Tibial artery (tissue), 4 donors: ENCODE measurements at regions not wholly inside any gene's neighbourhood (a gene's known extent, or its start where the extent isn't known, plus 50 kb on each side); places are given as distances from the start of the nearest gene placed in this dataset.

ENCODE experiments used
- DNase-seq, 2 donors: peaks; one replicate each; pipeline ENCODE4 v3.0.0-alpha.2; 2019
- H3K27ac ChIP-seq, 2 donors: fragments of 200-600 bp; sonication (generic) in 1 of 2; 1 replicate in 1 of 2; 2 replicates in 1 of 2; pipeline ENCODE4 v1.5.1; 2018 to 2019; ENCODE audit warnings: mild to moderate bottlenecking in 1 of 2
- H3K27me3 ChIP-seq, 2 donors: fragments of 200-600 bp; sonication (generic) in 1 of 2; one replicate each; pipeline versions ENCODE4 v1.5.1 to v1.6.0; 2016 to 2019
- H3K36me3 ChIP-seq, 3 donors: fragments of 200-600 bp; sonication (generic) in 2 of 3; one replicate each; pipeline ENCODE4 v1.5.1; 2016 to 2019; ENCODE audit warnings: mild to moderate bottlenecking in 2 of 3
- H3K4me1 ChIP-seq, 4 donors: fragments of 200-600 bp; sonication (generic) in 2 of 4; 1 replicate in 3 of 4; 2 replicates in 1 of 4; pipeline ENCODE4 v1.5.1; 2016 to 2019
- H3K4me3 ChIP-seq, 2 donors: fragments of 200-600 bp; sonication (generic) in 1 of 2; 1 replicate in 1 of 2; 2 replicates in 1 of 2; pipeline ENCODE4 v1.5.1; 2018 to 2019; ENCODE audit warnings: mild to moderate bottlenecking in 2 of 2
- H3K9me3 ChIP-seq, 3 donors: fragments of 200-600 bp; sonication (generic) in 1 of 3; one replicate each; pipeline ENCODE4 v1.5.1; 2016 to 2019
- CTCF ChIP-seq, 2 experiments: fragments of 200-600 bp in 1 of 2; fragments of 450-650 bp in 1 of 2; IDR thresholded peaks; one replicate each; pipeline ENCODE4 v1.5.1; 2017 to 2019; ENCODE audit warnings: antibody characterized with exemption in 2 of 2, mild to moderate bottlenecking in 1 of 2, moderate library complexity in 1 of 2
- intact Hi-C: fragments of 100-400 bp; cut with DNase I; formaldehyde crosslinking; loops from one replicate; pipeline ENCODE4 v1.15.0; 2023; ENCODE audit warnings: low total_unique reads

- intact Hi-C loops: no loop called here
- no peak for DNase-seq
- no peaks in the 10 kb centered on the region for H3K36me3 ChIP-seq
- TF ChIP-seq CTCF (IDR thresholded peaks at IDR 0.05): no peak
- H3K9me3 ChIP-seq: no peaks in the 10 kb centered on the region
- no peak overlapping the region for H3K27ac ChIP-seq
- H3K4me3 ChIP-seq: no peak overlapping the region
- no peaks in the 10 kb centered on the region for H3K27me3 ChIP-seq
- H3K4me1 ChIP-seq: no peaks in the 10 kb centered on the region
Observed at GRCh38 chr18:56455874-56456273, 182.5 kb downstream of the TXNL1 start.

GRCh38 chr18:56455141-56455540 is 183.3 kb downstream of the TXNL1 start:
- H3K4me1 ChIP-seq: no peaks in the 10 kb centered on the region
- no peak overlapping the region for H3K27ac ChIP-seq
- DNase-seq: no peak
- H3K36me3 ChIP-seq: no peaks in the 10 kb centered on the region
- no peaks in the 10 kb centered on the region for H3K9me3 ChIP-seq
- no peaks in the 10 kb centered on the region for H3K27me3 ChIP-seq
- H3K4me3 ChIP-seq: no peak overlapping the region
- no peak for TF ChIP-seq CTCF (IDR thresholded peaks at IDR 0.05)
- intact Hi-C loops: no loop called here

GRCh38 chr18:56453631-56454030 is 184.8 kb downstream of the TXNL1 start:
- H3K36me3 ChIP-seq: no peaks in the 10 kb centered on the region
- no peaks in the 10 kb centered on the region for H3K27me3 ChIP-seq
- no peaks in the 10 kb centered on the region for H3K9me3 ChIP-seq
- no peak for DNase-seq
- TF ChIP-seq CTCF (IDR thresholded peaks at IDR 0.05): no peak
- no peak overlapping the region for H3K4me3 ChIP-seq
- H3K4me1 ChIP-seq: no peaks in the 10 kb centered on the region
- intact Hi-C loops: no loop called here
- no peak overlapping the region for H3K27ac ChIP-seq

GRCh38 chr18:56451188-56451587 is 187.2 kb downstream of the TXNL1 start:
- DNase-seq: no peak
- intact Hi-C loops: no loop called here
- TF ChIP-seq CTCF (IDR thresholded peaks at IDR 0.05): no peak
- Histone ChIP-seq H3K36me3 (no peaks in the 10 kb centered on the region), H3K4me1 (no peaks in the 10 kb centered on the region), H3K27me3 (no peaks in the 10 kb centered on the region), H3K27ac (no peak overlapping the region), H3K4me3 (no peak overlapping the region), H3K9me3 (no peaks in the 10 kb centered on the region)

GRCh38 chr18:56448751-56449150 is 189.6 kb downstream of the TXNL1 start:
- intact Hi-C loops: no loop called here
- H3K27ac ChIP-seq: no peak overlapping the region
- H3K4me1 ChIP-seq: no peaks in the 10 kb centered on the region
- no peaks in the 10 kb centered on the region for H3K36me3 ChIP-seq
- H3K27me3 ChIP-seq: no peaks in the 10 kb centered on the region
- no peak for TF ChIP-seq CTCF (IDR thresholded peaks at IDR 0.05)
- H3K9me3 ChIP-seq: no peaks in the 10 kb centered on the region
- DNase-seq: no peak
- H3K4me3 ChIP-seq: no peak overlapping the region

- no peak for DNase-seq
- H3K27me3 ChIP-seq: no peaks in the 10 kb centered on the region
- intact Hi-C loops: no loop called here
Observed at GRCh38 chr18:56445422-56445821, 193.0 kb downstream of the TXNL1 start.

More at GRCh38 chr18:56445422-56445821, 193.0 kb downstream of the TXNL1 start:
- H3K4me1 ChIP-seq: no peaks in the 10 kb centered on the region
- TF ChIP-seq CTCF (IDR thresholded peaks at IDR 0.05): no peak
- no peaks in the 10 kb centered on the region for H3K36me3 ChIP-seq
- H3K27ac ChIP-seq: no peak overlapping the region
- H3K4me3 ChIP-seq: no peak overlapping the region
- H3K9me3 ChIP-seq: no peaks in the 10 kb centered on the region
